NT2/D1 (cell line): ENCODE measurements at regions not wholly inside any gene's neighbourhood (a gene's known extent, or its start where the extent isn't known, plus 50 kb on each side); places are given as distances from the start of the nearest gene placed in this dataset.

Experiments
- YY1 ChIP-seq: IDR thresholded peaks from 2 replicates; pipeline ENCODE4 v1.6.1; 2011; ENCODE audit not compliant: insufficient read length, insufficient read depth
- ZNF274 ChIP-seq: IDR thresholded peaks from 2 replicates; pipeline ENCODE4 v1.6.1; 2011; ENCODE audit warnings: mild to moderate bottlenecking, low read depth, low read length

- TF ChIP-seq YY1 (no peak), ZNF274 (no peak)
Observed at GRCh38 chr10:62934258-62934657, 118.1 kb upstream of the EGR2 start.
